Osteocyte (in vitro differentiated cells): ENCODE measurements at regions not wholly inside any gene's neighbourhood (a gene's known extent, or its start where the extent isn't known, plus 50 kb on each side); places are given as distances from the start of the nearest gene placed in this dataset.

Experiments
- DNase-seq: peaks from one replicate; pipeline ENCODE4 v3.0.0; 2021; ENCODE audit warnings: mixed read lengths; ENCODE audit not compliant: unreplicated experiment; ENCODE audit errors: extremely low spot score
- H3K27ac Mint-ChIP-seq: one replicate; pipeline ENCODE4 v1.8.0; 2021; ENCODE audit warnings: mild to moderate bottlenecking, mixed read lengths; ENCODE audit not compliant: unreplicated experiment
- H3K27me3 Mint-ChIP-seq: one replicate; pipeline ENCODE4 v1.8.0; 2021; ENCODE audit warnings: mixed read lengths; ENCODE audit not compliant: unreplicated experiment
- H3K36me3 Mint-ChIP-seq: one replicate; pipeline ENCODE4 v1.8.0; 2021; ENCODE audit warnings: mixed read lengths; ENCODE audit not compliant: unreplicated experiment
- H3K4me1 Mint-ChIP-seq: one replicate; pipeline ENCODE4 v1.8.0; 2021; ENCODE audit warnings: mixed read lengths; ENCODE audit not compliant: unreplicated experiment
- H3K4me3 Mint-ChIP-seq: one replicate; pipeline ENCODE4 v1.8.0; 2021; ENCODE audit warnings: mild to moderate bottlenecking, moderate library complexity, mixed read lengths; ENCODE audit not compliant: unreplicated experiment
- H3K9me3 Mint-ChIP-seq: one replicate; pipeline ENCODE4 v1.8.0; 2021; ENCODE audit warnings: mixed read lengths; ENCODE audit not compliant: unreplicated experiment
- CTCF ChIP-seq: fragments of 200-600 bp; sonication (generic); IDR thresholded peaks from 2 replicates; pipeline ENCODE4 v1.5.0; 2021; ENCODE audit warnings: antibody characterized with exemption, mild to moderate bottlenecking, moderate library complexity

DNA sequence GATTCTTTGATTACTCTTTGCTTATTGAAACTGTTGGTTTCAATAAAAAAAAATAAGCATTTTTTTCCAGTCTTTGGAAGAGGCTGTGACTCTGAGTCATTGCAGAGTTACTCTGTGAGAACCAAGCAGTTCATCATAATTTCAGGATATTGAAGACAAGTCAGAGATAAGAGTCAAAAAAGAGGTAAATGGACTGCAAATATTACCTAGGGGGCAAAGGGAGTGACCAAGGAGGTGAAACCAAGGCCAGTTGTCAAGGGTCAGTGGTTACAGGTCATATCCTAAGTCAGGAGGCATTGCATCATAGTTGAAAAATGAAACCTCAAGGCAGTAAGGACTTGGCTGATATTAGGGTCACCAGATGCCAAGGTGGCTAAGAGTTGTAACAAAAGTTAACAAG lies 597.1 kb upstream of the USP24 start:
- no peak for TF ChIP-seq CTCF
- H3K27me3 Mint-ChIP-seq, result no peaks in the 10 kb centered on the region
- no peak for DNase-seq
- H3K27ac Mint-ChIP-seq, result no peak overlapping the region
- H3K9me3 Mint-ChIP-seq, result peaks cover 20% of the 10 kb centered on the region
- H3K36me3 Mint-ChIP-seq, result peaks cover 5% of the 10 kb centered on the region
- no peak overlapping the region for H3K4me3 Mint-ChIP-seq
- peaks cover 29% of the 10 kb centered on the region for H3K4me1 Mint-ChIP-seq

GRCh38 chr1:55808263-55808662 lies 593.1 kb upstream of the USP24 start:
- Mint-ChIP-seq H3K36me3 (peaks cover 5% of the 10 kb centered on the region), H3K4me3 (no peak overlapping the region), H3K9me3 (peaks cover 28% of the 10 kb centered on the region), H3K27me3 (no peaks in the 10 kb centered on the region), H3K27ac (no peak overlapping the region), H3K4me1 (peaks cover 9% of the 10 kb centered on the region)
- no peak for TF ChIP-seq CTCF
- DNase-seq, result no peak

DNA sequence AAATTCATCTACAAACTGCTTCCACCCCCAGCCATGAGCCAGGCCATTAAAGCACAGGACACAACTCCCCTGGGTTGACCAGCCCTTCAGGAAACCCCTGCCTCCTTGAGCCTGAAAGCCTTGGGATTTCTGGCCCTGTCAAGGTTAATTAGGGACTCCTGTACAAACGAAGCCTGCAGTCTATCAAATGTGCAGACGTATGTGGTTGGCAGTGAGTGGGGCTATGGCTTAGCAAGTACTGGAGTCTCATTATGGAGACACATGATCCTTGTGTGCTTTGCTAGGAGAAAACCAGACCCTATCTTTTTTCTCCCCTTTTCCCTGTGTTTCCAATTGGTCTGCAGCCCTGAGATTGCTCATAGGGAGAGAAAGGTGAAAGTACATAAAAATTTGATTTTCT lies 588.3 kb upstream of the USP24 start:
- Mint-ChIP-seq H3K4me3 (no peak overlapping the region), H3K36me3 (no peaks in the 10 kb centered on the region), H3K4me1 (no peaks in the 10 kb centered on the region), H3K27ac (no peak overlapping the region), H3K9me3 (peaks cover 27% of the 10 kb centered on the region), H3K27me3 (no peaks in the 10 kb centered on the region)
- DNase-seq, result no peak
- no peak for TF ChIP-seq CTCF

GRCh38 chr1:55801481-55801880 lies 586.3 kb upstream of the USP24 start:
- Mint-ChIP-seq H3K4me1 (no peaks in the 10 kb centered on the region), H3K9me3 (peaks cover 25% of the 10 kb centered on the region), H3K27ac (no peak overlapping the region), H3K27me3 (no peaks in the 10 kb centered on the region), H3K36me3 (no peaks in the 10 kb centered on the region), H3K4me3 (no peak overlapping the region)
- no peak for DNase-seq
- no peak for TF ChIP-seq CTCF

DNA sequence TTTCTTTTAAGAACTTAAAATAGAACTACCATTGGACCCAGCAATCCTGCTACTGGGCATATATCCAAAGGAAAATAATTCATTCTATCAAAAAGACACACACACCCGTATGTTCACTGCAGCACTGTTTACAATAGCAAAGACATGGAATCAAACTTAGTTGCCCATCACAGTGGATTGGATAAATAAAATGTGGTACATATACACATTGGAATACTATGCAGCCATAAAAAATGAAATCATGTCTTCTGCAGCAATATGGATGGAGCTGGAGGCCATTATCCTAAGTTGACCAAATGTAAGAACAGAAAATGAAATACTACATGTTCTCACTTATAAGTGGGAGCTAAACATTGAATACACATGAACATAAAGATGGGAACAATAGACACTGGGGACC lies 585.3 kb upstream of the USP24 start:
- no peak for TF ChIP-seq CTCF
- H3K4me1 Mint-ChIP-seq, result no peaks in the 10 kb centered on the region
- no peaks in the 10 kb centered on the region for H3K27me3 Mint-ChIP-seq
- no peaks in the 10 kb centered on the region for H3K36me3 Mint-ChIP-seq
- DNase-seq, result no peak
- H3K27ac Mint-ChIP-seq, result no peak overlapping the region
- H3K4me3 Mint-ChIP-seq, result no peak overlapping the region
- peaks cover 19% of the 10 kb centered on the region for H3K9me3 Mint-ChIP-seq
